ENCODE measurements at regions not wholly inside any gene's neighbourhood (a gene's known extent, or its start where the extent isn't known, plus 50 kb on each side); places are given as distances from the start of the nearest gene placed in this dataset.

- TF ChIP-seq CTCF (IDR thresholded peaks at IDR 0.05) = no peak
- peaks cover 4% of the 10 kb centered on the region for H3K9me3 Mint-ChIP-seq (ENCODE audit: low read depth)
- H3K4me3 Mint-ChIP-seq (ENCODE audit: unreplicated experiment) = no peak overlapping the region
- H3K4me1 Mint-ChIP-seq (ENCODE audit: low read depth) = peaks cover 19% of the 10 kb centered on the region
- H3K27ac Mint-ChIP-seq (ENCODE audit: unreplicated experiment) = no peak overlapping the region
- no peaks in the 10 kb centered on the region for H3K36me3 Mint-ChIP-seq (ENCODE audit: low read depth)
- H3K27me3 Mint-ChIP-seq (ENCODE audit: low read depth) = no peaks in the 10 kb centered on the region
- no peak for DNase-seq (ENCODE audit: low spot score)
Measured at GRCh38 chr20:11248687-11249638, 575.2 kb upstream of the JAG1 start.

- Mint-ChIP-seq H3K27ac (ENCODE audit: unreplicated experiment) (no peak overlapping the region), H3K27me3 (ENCODE audit: low read depth) (no peaks in the 10 kb centered on the region), H3K9me3 (ENCODE audit: low read depth) (peaks cover 9% of the 10 kb centered on the region), H3K36me3 (ENCODE audit: low read depth) (peaks cover 1% of the 10 kb centered on the region), H3K4me1 (ENCODE audit: low read depth) (peaks cover 15% of the 10 kb centered on the region), H3K4me3 (ENCODE audit: unreplicated experiment) (no peak overlapping the region)
- no peak for TF ChIP-seq CTCF (IDR thresholded peaks at IDR 0.05)
- no peak for DNase-seq (ENCODE audit: low spot score)
Measured at GRCh38 chr20:11249683-11250082, 575.9 kb upstream of the JAG1 start.

- no peak overlapping the region for H3K27ac Mint-ChIP-seq (ENCODE audit: unreplicated experiment)
- peaks cover 6% of the 10 kb centered on the region for H3K4me1 Mint-ChIP-seq (ENCODE audit: low read depth)
- peaks cover 5% of the 10 kb centered on the region for H3K36me3 Mint-ChIP-seq (ENCODE audit: low read depth)
- no peaks in the 10 kb centered on the region for H3K27me3 Mint-ChIP-seq (ENCODE audit: low read depth)
- DNase-seq (ENCODE audit: low spot score) = no peak
- H3K4me3 Mint-ChIP-seq (ENCODE audit: unreplicated experiment) = no peak overlapping the region
- no peak for TF ChIP-seq CTCF (IDR thresholded peaks at IDR 0.05)
- peaks cover 28% of the 10 kb centered on the region for H3K9me3 Mint-ChIP-seq (ENCODE audit: low read depth)
Measured at GRCh38 chr20:11252447-11252846, 578.6 kb upstream of the JAG1 start.

- H3K4me3 Mint-ChIP-seq (ENCODE audit: unreplicated experiment) = no peak overlapping the region
- no peak overlapping the region for H3K27ac Mint-ChIP-seq (ENCODE audit: unreplicated experiment)
- DNase-seq (ENCODE audit: low spot score) = no peak
- peaks cover 45% of the 10 kb centered on the region for H3K9me3 Mint-ChIP-seq (ENCODE audit: low read depth)
- TF ChIP-seq CTCF (IDR thresholded peaks at IDR 0.05) = no peak
- H3K27me3 Mint-ChIP-seq (ENCODE audit: low read depth) = no peaks in the 10 kb centered on the region
- H3K4me1 Mint-ChIP-seq (ENCODE audit: low read depth) = peaks cover 5% of the 10 kb centered on the region
- peaks cover 5% of the 10 kb centered on the region for H3K36me3 Mint-ChIP-seq (ENCODE audit: low read depth)
Measured at GRCh38 chr20:11255455-11255854, 581.7 kb upstream of the JAG1 start.

GRCh38 chr20:11255860-11256259 is 582.1 kb upstream of the JAG1 start:
- Mint-ChIP-seq H3K27ac (ENCODE audit: unreplicated experiment) (no peak overlapping the region), H3K4me1 (ENCODE audit: low read depth) (peaks cover 9% of the 10 kb centered on the region), H3K27me3 (ENCODE audit: low read depth) (no peaks in the 10 kb centered on the region), H3K9me3 (ENCODE audit: low read depth) (peaks cover 45% of the 10 kb centered on the region), H3K36me3 (ENCODE audit: low read depth) (peaks cover 5% of the 10 kb centered on the region), H3K4me3 (ENCODE audit: unreplicated experiment) (no peak overlapping the region)
- no peak for TF ChIP-seq CTCF (IDR thresholded peaks at IDR 0.05)
- no peak for DNase-seq (ENCODE audit: low spot score)
